NCI-H345 (cell line): ENCODE measurements at regions not wholly inside any gene's neighbourhood (a gene's known extent, or its start where the extent isn't known, plus 50 kb on each side); places are given as distances from the start of the nearest gene placed in this dataset.
"Not testable (repeated sequence)": the region's sequence is repeated elsewhere in the genome, so short reads cannot be mapped to it uniquely, and the experiment has no call there.

ENCODE experiments used
- DNase-seq: peaks from one replicate; lab custom pipeline; 2025; lab: John Stamatoyannopoulos, UW

DNA sequence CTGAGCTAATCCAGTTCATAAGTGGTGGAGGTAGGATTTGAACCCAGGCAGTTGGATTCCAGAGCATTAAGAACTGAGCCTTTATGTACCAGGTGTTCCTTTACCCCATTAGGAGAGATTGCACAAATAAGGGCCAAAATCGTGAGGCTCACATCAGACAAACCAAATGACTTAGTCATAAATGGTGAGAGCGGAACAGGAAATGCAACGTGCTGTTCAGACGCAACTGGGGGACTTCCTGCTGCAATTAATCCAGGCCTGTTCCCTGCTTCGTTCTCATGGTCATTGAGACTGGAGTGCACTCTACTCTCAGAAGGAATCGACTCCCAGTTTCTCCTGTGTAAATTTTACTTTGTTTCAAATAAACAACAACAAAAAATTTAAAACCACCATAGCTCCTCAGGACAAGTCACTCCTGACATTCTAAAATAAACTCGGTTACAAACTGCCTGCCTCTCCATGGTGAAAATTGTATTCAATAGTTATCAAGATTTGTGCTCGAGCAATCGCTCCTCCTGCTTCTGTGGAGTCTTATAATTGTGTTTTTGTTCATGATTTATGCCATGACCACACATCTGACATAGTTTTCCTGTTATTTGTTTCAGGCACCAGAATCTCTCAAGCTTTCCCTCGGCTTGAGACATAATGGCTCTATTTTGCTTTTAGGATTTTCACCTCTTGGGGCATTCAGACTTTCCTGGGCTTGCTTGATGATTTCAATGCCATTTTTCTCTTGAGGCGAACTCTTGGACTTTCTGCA lies 115.3 kb upstream of the BMPER start:
- no peak for DNase-seq

DNA sequence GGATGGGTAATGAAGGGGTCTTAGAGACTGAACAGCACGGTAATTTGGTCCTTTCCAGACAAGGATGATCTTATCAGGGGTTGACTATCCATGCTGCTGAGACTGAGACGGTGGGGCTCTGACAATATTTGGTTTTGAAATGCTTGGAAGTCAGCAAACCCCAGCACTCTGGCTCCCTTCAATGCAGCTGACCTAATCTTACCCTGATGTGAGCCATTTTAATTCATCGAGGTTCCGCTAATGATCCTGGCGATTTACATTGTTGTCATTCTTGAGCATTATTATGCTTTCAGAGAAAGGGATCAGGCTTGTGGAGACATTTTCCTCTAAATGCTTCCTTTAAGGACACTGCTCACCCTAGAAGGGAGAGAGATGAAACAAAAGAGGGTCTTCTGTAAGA lies 114.6 kb upstream of the BMPER start:
- no peak for DNase-seq

DNA sequence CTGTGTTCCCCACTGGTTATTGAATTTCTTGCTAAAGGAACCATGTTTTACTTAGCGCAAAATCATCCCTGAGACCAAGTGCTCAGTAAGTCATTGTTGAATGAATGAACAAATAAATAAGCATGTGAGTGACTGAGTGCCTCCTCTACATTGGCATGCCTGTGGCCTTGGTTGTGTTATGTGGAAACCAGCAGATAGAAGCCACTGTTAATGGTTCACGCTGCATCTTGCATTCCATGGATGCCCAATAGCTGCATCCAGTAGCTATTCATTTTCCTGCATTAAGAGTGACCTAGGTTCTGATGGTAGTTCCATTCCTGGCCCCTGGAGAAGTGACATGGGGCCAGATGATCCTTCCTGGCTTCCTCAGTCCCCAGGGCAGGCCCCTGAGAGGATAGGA lies 113.3 kb upstream of the BMPER start:
- no peak for DNase-seq

DNA sequence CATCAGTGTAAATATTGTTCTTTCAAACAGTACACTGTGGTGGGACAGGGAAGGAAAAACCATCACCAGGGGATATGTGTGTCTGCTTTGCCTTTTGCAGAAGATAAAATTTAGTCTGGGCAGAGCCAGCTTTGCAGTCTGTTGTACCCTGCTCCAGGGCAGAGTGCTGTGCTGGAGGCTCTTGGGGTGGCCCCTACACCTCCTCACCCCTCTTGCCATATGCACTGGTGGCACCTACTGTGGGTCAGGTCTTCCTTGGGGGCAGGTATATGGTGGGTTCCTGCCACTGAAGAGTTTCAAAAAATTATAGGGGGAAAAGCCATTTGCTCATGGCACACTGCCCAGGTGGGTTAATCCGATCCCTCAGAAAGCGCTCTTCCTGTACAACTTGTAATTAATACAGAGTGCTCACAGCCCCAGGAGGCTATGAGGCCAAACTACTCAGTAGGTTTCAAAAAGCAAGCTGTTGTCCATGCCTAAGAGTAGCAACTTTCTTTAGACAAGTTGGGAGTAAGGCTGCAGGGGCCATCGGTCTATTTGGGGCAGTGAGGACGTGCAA lies 112.7 kb upstream of the BMPER start:
- DNase-seq = no peak

DNA sequence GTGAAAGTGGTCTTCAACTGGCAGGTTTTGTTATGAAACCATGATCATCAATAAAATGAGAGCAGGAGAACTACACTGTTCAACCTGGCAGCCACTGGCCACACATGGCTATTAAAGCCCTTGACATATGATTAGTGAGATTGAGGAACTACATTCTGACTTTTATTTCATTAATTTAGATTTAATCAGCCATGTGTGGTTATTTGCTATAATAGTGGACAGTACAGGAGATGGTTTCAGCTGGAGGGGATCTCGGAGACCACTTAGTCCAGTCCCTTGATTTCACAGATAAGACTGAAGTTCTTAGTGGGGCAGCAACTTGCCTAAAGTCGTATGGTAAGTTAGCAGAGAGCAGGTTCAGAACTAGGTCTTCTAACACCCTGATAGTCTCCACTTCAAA lies 111.7 kb upstream of the BMPER start:
- no peak for DNase-seq

DNA sequence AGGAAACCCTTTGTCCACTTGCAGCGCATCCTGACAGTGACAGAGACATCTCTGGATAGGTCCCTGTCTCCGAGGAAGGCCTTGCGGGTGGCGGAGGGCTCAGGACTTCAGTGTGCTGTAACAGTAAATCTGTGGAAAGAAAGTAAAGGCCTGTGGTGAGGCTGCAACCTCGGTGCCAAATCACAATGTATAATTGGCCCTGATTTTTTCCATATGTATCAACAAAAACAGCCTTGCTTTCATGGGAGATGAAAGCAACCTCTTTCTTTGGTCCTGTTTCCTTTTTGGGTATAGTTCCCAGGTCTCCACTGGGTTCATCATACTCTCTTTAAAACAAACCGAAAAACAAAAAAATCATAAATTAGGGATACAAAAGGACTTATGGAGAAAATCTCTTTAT lies 110.9 kb upstream of the BMPER start:
- no peak for DNase-seq

DNA sequence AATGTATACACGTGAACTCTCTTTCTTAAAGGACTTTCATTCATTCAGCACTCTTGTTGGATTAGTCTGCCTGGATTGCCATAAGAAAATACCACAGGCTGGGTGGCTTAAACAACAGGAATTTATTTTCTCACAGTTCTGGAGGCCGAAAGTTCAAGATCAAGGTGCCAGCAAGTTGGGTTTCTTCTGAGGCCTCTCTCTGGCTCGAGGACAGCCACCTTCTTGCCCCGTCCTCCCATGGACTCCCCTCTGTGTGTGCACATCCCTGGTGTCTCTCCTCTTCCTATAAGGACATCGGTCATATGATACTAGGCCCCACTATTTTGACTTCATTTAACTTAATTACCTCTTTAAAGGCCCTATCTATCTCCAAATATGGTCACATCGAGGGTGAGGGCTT lies 110.4 kb upstream of the BMPER start:
- no peak for DNase-seq

DNA sequence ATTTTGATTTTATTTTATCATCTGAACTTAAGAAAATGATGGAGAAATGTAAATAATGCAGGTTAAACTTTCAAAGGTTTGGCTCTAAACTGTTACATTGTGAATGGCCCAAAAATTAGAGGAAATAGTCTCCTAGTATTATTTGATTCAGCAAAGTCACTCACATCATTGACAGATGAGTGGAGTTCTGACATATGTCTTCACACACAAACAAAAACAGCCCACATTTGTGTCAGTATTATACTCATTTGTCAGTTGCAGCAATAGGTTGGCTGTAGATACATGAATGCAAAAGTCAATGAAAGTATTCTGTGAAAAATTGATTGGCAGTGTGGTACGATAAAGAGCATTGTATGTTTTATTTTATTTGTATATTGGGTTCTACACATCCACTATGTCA lies 108.8 kb upstream of the BMPER start:
- DNase-seq = no peak

DNA sequence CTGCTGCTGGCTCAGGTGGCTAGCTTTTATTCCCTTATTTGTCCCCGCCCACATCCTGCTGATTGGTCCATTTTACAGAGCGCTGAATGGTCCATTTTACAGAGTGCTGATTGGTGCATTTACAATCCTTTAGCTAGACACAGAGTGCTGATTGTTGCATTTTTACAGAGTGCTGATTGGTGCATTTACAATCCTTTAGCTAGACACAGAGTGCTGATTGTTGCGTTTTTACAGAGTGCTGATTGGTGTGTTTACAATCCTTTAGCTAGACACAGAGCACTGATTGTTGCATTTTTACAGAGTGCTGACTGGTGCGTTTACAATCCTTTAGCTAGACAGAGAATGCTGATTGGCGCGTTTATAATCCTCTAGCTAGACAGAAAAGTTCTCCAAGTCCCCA lies 107.8 kb upstream of the BMPER start:
- not testable (repeated sequence) for DNase-seq

DNA sequence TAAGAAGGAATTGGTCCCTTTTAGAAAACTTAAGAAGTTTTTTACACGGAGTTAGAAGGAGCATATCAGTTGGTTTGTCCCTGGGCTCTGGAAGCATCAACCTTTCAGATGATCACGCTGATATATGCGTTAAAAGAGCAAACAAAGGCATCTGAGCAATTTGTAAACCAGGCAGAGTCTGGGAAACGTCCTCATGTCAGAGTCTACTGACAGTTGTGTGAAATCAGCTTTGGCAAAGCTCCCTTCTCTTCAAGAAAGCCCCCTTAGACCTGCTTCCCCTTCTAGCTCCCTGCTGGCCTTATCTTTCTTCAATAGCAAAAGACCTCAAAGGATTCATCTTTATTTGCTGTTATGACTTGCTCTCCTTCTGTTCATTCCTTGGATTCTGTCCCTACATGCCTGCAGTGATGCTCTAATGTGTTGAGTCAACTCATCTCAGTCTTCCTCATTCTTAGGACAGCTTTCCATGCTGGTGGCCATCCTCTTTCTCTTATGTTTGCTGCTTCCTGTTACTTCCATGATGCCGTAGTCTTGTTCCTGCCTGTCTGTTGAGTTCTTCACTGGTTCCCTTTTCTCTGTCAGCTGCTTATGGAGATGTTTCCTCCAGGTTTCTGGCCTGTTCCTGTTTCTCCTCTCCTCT lies 106.5 kb upstream of the BMPER start:
- no peak for DNase-seq

DNA sequence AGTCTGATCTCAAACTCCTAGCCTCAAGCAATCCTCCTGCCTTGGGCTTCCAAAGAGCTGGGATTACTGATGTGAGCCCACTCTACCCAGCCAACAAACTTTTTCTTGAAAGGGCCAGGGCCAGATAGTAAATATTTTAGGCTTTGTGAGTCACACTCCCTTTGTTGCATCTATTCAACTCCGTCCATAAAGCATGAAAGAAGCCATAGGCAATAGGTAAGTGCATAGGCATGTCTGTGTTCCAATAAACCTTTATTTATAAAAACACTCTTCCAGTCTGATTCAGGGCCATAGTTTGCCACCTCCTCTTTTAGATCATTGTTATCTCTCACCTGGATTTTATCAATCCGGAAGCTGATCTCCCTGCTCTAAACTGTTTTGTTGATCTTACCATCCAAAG lies 105.6 kb upstream of the BMPER start:
- no peak for DNase-seq

DNA sequence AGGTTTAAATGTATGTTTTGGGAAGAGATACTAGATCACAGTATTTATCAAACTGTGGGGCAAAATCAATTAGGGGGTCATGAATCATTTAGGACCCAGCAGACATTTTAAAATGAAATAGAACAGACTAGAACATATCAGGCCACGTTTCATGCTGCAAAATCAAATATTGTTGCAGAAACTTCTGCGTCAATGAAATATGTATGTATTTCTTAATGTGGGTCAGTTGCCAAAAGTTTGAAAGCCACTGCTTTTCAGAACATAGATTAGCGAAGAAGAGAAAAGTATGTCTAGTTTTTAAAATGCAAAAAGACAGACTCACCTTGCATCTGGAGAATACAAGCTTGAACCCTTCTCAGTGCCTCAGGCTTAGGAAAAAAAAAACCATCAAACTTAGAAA lies 102.7 kb upstream of the BMPER start:
- DNase-seq = no peak

DNA sequence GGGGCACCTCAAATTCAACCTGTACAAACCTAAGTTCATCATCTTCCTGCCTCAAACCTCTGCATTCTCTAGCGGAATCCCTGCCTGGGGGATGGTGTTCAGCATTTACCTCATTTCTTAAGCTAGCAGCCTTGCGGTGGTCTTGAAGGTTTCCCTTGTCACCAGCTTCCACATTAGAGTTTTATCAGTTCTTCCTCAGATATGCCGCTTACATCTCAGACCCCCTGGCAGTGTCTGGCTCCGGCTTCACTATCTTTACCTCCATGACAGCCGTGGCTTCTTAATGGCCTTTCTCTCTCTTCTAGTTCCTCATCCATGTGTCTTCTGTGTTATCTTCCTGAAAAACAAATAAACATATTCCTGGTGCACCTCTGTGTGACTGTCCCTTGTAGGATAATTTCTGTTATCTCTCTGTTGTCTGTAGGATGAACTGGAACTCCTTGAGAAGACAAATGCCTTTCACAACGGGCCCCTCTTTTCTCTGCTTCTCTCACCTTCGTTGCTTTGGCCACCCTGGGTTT lies 101.1 kb upstream of the BMPER start:
- DNase-seq = no peak

DNA sequence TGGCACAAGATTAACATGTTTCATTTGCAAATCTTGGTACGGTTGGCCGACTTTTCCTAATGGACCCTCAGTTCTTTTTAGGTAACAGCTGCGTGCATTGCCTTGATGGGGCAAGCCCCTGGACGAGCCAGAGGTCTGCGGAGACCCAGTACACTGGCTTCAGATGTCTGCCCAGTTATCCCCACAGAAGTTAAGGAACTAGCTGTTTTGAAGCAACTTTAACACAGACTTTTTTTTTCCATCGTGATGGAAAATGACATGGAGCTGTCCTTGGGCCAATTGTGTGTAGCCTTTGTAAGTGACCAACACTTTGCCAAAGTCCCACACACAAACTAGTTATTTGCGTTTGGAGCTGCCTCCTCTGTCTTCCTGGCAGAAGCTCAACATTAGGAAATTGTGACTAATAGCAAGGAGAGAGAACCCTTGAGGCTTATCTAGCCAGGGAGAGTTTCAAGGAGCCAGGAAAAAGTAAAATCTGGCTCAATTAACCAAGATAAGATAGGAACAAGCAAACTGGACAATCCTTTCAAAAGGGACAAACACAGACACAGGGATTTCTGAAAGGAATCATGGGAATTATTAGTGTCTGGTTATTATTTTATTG lies 99.6 kb upstream of the BMPER start:
- no peak for DNase-seq

DNA sequence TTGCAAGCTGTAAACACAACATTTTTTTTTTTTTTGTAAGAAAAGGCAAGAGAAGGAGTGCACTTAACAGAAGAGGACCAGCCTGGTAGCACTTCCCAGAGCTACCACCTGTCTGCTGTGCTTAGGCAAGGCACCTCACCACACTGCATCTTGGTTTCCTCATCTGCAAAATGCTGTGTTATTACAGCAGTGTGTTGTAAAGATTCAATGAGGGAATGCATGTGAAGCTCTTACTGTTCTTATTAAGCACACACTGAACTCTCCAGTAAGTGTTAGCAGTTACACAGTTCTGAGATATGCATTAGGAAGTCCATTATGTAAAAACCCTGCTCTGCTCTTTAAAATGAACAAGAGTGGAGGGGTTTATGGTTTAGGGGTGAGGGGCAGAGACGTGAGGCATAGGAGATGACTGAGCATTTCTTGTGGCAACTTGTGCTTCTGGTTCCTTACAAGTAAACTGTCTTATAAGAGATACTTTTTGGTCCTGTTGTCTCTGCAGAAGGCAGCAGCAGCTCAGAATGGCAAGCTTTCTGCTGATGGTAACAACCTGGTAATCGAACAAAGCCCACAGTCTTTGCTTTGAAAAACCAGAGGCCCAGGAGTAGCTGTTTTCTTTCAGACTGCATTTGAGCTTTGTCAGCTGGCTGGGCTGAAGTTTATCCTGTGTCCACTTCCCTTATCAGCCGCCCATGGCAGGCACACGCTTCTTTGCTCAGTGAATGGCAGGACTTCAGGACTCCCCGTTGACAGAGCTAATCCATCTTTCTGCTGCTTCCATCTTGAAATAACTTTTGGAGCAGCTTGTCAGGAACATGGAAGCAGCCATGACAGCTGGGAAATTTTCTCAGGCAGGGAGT lies 98.8 kb upstream of the BMPER start:
- no peak for DNase-seq

DNA sequence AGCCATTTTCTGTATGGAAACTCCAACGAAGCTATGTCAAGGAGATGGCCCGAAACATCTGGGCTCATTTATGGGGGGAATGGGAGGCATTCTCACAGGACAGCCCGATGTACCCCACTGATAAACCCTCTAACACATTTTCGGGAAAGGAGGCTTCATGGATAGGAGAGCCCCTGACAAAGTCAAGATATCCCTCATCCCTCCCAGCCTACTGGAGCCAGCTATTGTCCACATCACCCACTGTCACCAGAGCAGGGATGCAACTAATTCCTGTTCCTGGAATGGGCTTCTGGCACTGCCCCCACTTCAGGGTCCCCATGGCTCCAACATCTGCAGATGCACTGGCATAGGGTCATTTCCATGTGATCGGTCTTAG lies 98.2 kb upstream of the BMPER start:
- DNase-seq = no peak

DNA sequence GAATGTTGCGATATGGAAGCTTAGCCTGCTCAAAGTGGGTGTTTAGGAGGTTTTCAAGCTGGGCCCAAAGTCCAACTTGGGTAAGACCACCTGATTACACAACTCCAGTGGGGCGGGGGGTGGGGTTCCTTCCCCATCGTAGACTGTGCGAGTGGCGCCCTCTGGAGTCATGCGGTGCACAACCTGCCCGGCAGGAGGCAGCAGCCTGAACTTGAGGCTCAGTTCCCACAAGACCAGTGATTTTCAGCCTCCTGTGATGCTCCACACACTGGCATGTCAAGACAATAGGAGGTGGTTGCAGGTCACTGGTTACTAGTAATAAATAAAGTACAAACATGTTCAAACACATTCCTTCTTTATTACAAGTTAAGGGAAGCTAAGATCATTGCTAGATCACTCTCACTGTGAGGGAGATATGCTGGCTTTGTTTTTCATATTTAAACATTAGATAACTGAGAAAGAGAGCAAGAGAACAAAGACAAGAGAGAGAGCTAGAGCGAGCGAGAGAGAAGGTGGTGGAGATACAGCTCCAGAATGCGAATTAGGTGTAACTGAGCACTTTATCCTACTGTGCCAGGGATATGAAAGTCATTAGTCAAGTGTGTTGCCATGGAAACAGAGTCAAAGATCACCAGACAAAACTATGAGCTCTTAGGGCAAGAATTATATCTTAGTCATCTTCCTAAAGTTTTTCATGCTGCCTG lies 97.4 kb upstream of the BMPER start:
- no peak for DNase-seq

DNA sequence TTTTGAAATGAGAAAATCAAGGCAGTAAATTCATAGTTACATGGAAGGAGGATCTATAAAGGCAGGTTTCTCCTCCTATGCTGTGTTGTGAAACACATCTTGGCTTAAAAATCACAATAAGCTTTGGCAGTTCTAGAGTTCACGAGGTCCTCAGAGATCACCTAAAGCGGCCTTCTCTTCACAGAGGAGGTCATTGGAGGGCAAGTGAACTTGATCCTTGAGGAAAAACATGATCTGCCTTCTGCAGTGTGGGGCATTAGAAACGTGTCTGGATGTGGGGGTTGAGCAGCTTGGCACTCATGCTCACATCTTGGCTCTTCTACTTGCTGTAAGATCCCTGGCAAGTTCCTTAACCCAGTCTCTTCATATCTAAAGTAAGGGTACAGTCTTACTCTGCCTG lies 96.1 kb upstream of the BMPER start:
- DNase-seq = no peak

DNA sequence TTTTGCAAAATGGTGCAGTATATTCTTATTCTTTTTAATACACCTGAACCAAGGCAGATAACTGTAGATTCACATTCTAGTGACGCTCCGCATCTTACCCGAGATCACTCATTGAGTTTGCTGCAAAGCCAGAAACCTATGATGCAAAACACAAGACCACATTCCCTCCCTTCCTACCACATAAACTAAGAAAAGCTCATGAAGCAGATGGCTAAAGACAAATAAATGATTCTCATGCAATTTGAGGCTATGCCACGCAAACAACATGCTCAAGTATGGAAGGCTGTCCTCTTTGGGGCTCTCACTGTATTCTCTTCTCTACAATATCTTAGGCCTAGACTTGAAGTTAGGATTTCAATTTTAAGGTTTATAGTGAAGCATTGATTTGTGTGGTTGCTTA lies 95.0 kb upstream of the BMPER start:
- DNase-seq = no peak

DNA sequence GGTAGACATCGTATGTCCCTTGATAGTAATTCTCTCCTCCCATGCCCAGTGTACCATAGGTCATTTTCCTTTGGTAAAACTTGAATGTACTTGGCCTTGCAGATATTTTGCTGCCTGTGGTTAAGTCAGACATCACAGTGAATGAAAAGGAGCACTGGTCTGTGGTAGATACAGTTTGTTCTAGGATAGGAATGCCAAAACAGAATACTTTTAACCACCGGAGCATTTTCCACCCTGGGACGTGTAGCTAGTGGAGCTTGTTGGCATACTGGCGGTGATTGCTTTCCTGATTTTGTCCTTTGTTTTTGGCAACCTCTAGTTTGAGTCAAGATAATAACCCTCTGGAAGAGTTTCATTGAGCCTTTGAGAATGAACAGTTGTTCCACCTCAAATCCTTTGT lies 92.0 kb upstream of the BMPER start:
- DNase-seq = no peak

DNA sequence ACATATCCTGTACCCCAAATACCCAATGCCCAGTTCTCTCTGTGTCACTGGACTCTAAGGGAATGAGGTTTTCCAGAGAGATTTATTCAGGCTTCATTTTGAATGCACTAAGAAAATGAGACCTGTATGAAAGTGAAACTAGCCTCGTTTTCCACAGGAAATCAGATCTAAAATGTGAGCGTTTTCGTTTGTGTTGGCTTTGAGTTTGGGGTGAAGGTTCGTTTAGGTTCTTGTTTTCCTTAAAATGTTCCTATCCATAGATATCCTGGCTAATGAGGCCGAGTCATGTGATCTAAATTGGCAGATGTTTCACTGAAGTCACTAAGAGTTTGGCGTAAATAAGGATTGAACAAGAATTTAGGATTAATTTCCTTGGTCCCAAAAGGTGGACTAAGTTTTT lies 90.9 kb upstream of the BMPER start:
- DNase-seq = no peak

DNA sequence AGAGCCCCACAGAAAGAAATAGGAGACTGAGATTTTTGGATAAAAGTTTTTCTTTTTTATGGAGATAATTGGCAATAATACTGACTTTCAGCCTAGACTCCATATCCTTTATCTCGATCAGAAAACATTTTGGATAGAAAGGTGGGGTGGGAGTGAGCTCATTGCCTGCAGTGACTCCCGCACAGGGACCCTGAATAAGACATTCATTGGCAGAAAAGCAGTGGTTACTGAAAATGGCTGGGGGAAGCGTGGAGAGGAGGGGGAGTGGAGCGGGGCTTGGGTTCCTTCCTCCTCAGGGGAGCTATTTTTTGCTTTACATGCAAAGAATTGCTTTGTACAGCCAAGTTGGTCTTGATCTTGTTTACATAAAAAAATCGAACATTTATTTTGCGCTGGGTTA lies 90.4 kb upstream of the BMPER start:
- no peak for DNase-seq
